Neural progenitor cell (in vitro differentiated cells): ENCODE measurements at regions not wholly inside any gene's neighbourhood (a gene's known extent, or its start where the extent isn't known, plus 50 kb on each side); places are given as distances from the start of the nearest gene placed in this dataset.

Source experiments
- DNase-seq: peaks from one replicate; pipeline ENCODE4 v3.0.0-alpha.2; 2016; ENCODE audit warnings: low spot score
- H2AFZ ChIP-seq: fragments of 200-600 bp; sonication (generic); replicated peaks from 2 replicates; pipeline ENCODE4 v1.6.1; 2016; ENCODE audit warnings: antibody characterized with exemption
- H3F3A ChIP-seq: fragments of 200-600 bp; sonication (generic); 2 replicates; pipeline ENCODE4 v1.6.1; 2016; ENCODE audit warnings: antibody characterized with exemption, low read depth
- H3K27ac ChIP-seq: fragments of 200-600 bp; sonication (generic); 2 replicates; pipeline ENCODE4 v1.5.1; 2016; ENCODE audit warnings: mild to moderate bottlenecking
- H3K27me3 ChIP-seq: fragments of 200-600 bp; sonication (generic); 2 replicates; pipeline ENCODE4 v1.6.1; 2016; ENCODE audit warnings: mild to moderate bottlenecking, moderate library complexity
- H3K36me3 ChIP-seq: fragments of 200-600 bp; sonication (generic); 2 replicates; pipeline ENCODE4 v1.5.1; 2016
- H3K4me1 ChIP-seq: fragments of 200-600 bp; sonication (generic); 2 replicates; pipeline ENCODE4 v1.6.1; 2016; ENCODE audit warnings: mixed run types
- H3K4me2 ChIP-seq: fragments of 200-600 bp; sonication (generic); 2 replicates; pipeline ENCODE4 v1.6.1; 2016
- H3K4me3 ChIP-seq: fragments of 200-600 bp; sonication (generic); 2 replicates; pipeline ENCODE4 v1.5.1; 2016
- H3K79me2 ChIP-seq: fragments of 200-600 bp; sonication (generic); 2 replicates; pipeline ENCODE4 v1.6.1; 2016; ENCODE audit warnings: low read depth
- H3K9ac ChIP-seq: fragments of 200-600 bp; sonication (generic); 2 replicates; pipeline ENCODE4 v1.6.1; 2016
- H3K9me3 ChIP-seq: fragments of 200-600 bp; sonication (generic); 2 replicates; pipeline ENCODE4 v1.5.1; 2016; ENCODE audit warnings: low read depth
- H4K20me1 ChIP-seq: fragments of 200-600 bp; sonication (generic); 2 replicates; pipeline ENCODE4 v1.6.1; 2016; ENCODE audit warnings: low read depth
- H3K27ac Mint-ChIP-seq: 3 replicates; pipeline ENCODE4 v1.8.0; 2021; ENCODE audit warnings: mixed read lengths
- H3K27me3 Mint-ChIP-seq: 2 replicates; pipeline ENCODE4 v1.8.0; 2022; ENCODE audit warnings: low read depth, mild to moderate bottlenecking, inconsistent platforms, moderate library complexity, mixed read lengths; ENCODE audit not compliant: insufficient read depth
- H3K36me3 Mint-ChIP-seq: 3 replicates; pipeline ENCODE4 v1.8.0; 2021; ENCODE audit warnings: mixed read lengths
- H3K4me1 Mint-ChIP-seq: 3 replicates; pipeline ENCODE4 v1.8.0; 2021; ENCODE audit warnings: mixed read lengths
- H3K4me3 Mint-ChIP-seq: 3 replicates; pipeline ENCODE4 v1.8.0; 2021; ENCODE audit warnings: mild to moderate bottlenecking, moderate library complexity, mixed read lengths
- H3K9me3 Mint-ChIP-seq: 3 replicates; pipeline ENCODE4 v1.8.0; 2020; ENCODE audit warnings: mixed read lengths
- EZH2 ChIP-seq: fragments of 200-600 bp; sonication (generic); IDR thresholded peaks from 2 replicates; pipeline ENCODE4 v1.6.1; 2017; ENCODE audit warnings: antibody characterized with exemption, mild to moderate bottlenecking, moderate library complexity
- EZH2phosphoT487 ChIP-seq: fragments of 200-600 bp; sonication (generic); IDR thresholded peaks from 2 replicates; pipeline ENCODE4 v1.6.1; 2017; ENCODE audit warnings: antibody characterized with exemption
- TF ChIP-seq, protein P1 (sequence below): fragments of 200-600 bp; sonication (generic); IDR thresholded peaks from 2 replicates; pipeline ENCODE4 v1.5.1; 2017; ENCODE audit warnings: antibody characterized with exemption, mild to moderate bottlenecking

- no peaks in the 10 kb centered on the region for H3K9me3 ChIP-seq
- H3F3A ChIP-seq = no peaks in the 10 kb centered on the region
- no peaks in the 10 kb centered on the region for H3K36me3 ChIP-seq
- Mint-ChIP-seq H3K36me3 (no peaks in the 10 kb centered on the region), H3K9me3 (no peaks in the 10 kb centered on the region), H3K27me3 (peaks cover 2% of the 10 kb centered on the region), H3K27ac (no peak overlapping the region), H3K4me1 (peaks cover 18% of the 10 kb centered on the region), H3K4me3 (no peak overlapping the region)
- no peak overlapping the region for H3K4me2 ChIP-seq
- no peaks in the 10 kb centered on the region for H4K20me1 ChIP-seq
- H3K27me3 ChIP-seq = no peaks in the 10 kb centered on the region
- no peak overlapping the region for H3K27ac ChIP-seq
- H3K9ac ChIP-seq = no peak overlapping the region
- no peak overlapping the region for H3K4me3 ChIP-seq
- DNase-seq = no peak
- no peaks in the 10 kb centered on the region for H3K79me2 ChIP-seq
- peaks cover 20% of the 10 kb centered on the region for H3K4me1 ChIP-seq
- H2AFZ ChIP-seq = no peak overlapping the region
- TF ChIP-seq, protein P1, sequence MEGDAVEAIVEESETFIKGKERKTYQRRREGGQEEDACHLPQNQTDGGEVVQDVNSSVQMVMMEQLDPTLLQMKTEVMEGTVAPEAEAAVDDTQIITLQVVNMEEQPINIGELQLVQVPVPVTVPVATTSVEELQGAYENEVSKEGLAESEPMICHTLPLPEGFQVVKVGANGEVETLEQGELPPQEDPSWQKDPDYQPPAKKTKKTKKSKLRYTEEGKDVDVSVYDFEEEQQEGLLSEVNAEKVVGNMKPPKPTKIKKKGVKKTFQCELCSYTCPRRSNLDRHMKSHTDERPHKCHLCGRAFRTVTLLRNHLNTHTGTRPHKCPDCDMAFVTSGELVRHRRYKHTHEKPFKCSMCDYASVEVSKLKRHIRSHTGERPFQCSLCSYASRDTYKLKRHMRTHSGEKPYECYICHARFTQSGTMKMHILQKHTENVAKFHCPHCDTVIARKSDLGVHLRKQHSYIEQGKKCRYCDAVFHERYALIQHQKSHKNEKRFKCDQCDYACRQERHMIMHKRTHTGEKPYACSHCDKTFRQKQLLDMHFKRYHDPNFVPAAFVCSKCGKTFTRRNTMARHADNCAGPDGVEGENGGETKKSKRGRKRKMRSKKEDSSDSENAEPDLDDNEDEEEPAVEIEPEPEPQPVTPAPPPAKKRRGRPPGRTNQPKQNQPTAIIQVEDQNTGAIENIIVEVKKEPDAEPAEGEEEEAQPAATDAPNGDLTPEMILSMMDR = no peak
- no peak for TF ChIP-seq EZH2phosphoT487
- no peak for TF ChIP-seq EZH2
These were observed 65.7 kb downstream of the TMEM30B start for GRCh38 chr14:61215222-61216020.

DNA sequence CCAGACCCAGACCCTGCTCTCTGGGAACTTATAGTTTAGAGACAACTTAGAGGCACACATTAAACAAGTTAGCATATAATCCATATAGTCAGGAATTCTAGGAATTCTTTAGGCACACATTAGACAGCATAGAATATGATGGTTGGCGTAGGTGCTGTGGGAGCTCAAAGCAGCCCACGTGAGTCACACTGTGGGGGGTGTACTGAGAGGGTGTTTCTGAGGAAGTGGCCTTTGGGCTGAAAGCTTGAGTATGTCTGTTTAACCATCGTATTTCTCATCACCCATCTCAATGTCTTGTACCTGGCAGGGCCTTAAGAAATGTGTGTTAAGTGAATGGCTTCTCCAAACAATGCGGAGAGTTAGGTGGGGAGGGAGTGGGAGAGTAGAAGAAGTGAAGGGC lies 67.2 kb downstream of the TMEM30B start:
- Histone ChIP-seq H2AFZ (no peak overlapping the region), H3K36me3 (no peaks in the 10 kb centered on the region), H3K79me2 (no peaks in the 10 kb centered on the region), H3K4me1 (peaks cover 8% of the 10 kb centered on the region), H3K27ac (no peak overlapping the region), H3K9me3 (no peaks in the 10 kb centered on the region), H3K4me3 (no peak overlapping the region), H3K4me2 (no peak overlapping the region), H3K27me3 (no peaks in the 10 kb centered on the region), H3F3A (no peaks in the 10 kb centered on the region), H3K9ac (no peak overlapping the region), H4K20me1 (no peaks in the 10 kb centered on the region)
- H3K36me3 Mint-ChIP-seq = no peaks in the 10 kb centered on the region
- H3K27ac Mint-ChIP-seq = no peak overlapping the region
- H3K4me1 Mint-ChIP-seq = peaks cover 9% of the 10 kb centered on the region
- peaks cover 2% of the 10 kb centered on the region for H3K27me3 Mint-ChIP-seq
- no peaks in the 10 kb centered on the region for H3K9me3 Mint-ChIP-seq
- no peak for TF ChIP-seq EZH2phosphoT487
- TF ChIP-seq, protein P1 = no peak
- no peak for TF ChIP-seq EZH2
- no peak overlapping the region for H3K4me3 Mint-ChIP-seq
- no peak for DNase-seq

DNA sequence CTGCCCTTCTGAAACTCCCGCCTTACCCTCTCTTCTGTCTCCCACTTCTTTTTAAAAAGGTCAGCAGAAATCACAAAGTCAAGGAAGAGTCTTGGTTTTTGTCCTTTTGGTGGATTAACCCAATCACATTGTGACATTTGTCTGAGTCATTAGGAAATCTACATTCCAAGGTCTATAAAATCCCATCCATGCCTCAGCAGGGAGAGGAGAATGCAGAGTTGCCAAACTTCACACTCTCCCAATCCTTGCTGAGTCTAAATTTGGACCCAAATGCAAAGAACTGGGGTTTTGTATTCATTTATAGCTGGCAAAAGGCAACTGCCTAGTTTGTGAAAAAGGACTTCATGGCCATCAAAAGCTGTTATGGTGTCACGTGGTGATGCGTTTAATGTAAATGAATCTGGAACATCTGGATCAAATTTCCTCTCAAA lies 67.9 kb downstream of the TMEM30B start:
- no peak overlapping the region for H2AFZ ChIP-seq
- no peak overlapping the region for H3K27ac ChIP-seq

DNA sequence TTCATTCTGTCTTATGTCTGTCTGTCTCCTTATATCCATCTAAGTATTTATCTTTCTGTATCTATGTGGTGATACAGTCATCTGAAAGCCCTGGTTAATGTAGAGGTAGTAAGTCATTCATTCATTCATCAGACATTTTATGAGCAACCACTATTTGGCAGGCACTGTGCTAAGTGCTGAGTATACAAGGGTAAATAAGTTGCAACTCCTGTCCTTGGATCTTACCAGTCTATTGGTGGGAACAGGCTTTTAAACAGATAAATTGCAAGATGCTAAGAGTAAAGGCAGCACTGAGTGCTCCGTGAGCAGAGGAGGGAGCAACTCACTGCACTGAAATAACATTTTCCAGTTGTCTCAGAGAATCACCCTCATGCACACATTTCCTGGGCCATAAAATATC lies 68.6 kb downstream of the TMEM30B start:
- H3K36me3 Mint-ChIP-seq = no peaks in the 10 kb centered on the region

More for the DNA sequence above, 67.9 kb downstream of the TMEM30B start:
- Histone ChIP-seq H3K9ac (no peak overlapping the region), H3K4me3 (no peak overlapping the region), H4K20me1 (no peaks in the 10 kb centered on the region), H3K9me3 (no peaks in the 10 kb centered on the region), H3K36me3 (no peaks in the 10 kb centered on the region), H3K4me2 (no peak overlapping the region), H3K79me2 (no peaks in the 10 kb centered on the region), H3F3A (no peaks in the 10 kb centered on the region), H3K4me1 (peaks cover under 1% of the 10 kb centered on the region), H3K27me3 (no peaks in the 10 kb centered on the region)
- no peak for DNase-seq
- H3K27ac Mint-ChIP-seq = no peak overlapping the region
- TF ChIP-seq EZH2phosphoT487 = no peak
- no peak for TF ChIP-seq EZH2
- no peaks in the 10 kb centered on the region for H3K9me3 Mint-ChIP-seq
- H3K4me3 Mint-ChIP-seq = no peak overlapping the region
- H3K4me1 Mint-ChIP-seq = peaks cover 5% of the 10 kb centered on the region
- no peaks in the 10 kb centered on the region for H3K36me3 Mint-ChIP-seq
- H3K27me3 Mint-ChIP-seq = peaks cover 2% of the 10 kb centered on the region

More for the DNA sequence above, 68.6 kb downstream of the TMEM30B start:
- Histone ChIP-seq H3K79me2 (no peaks in the 10 kb centered on the region), H3K9ac (no peak overlapping the region), H3K4me3 (no peak overlapping the region), H3K27me3 (no peaks in the 10 kb centered on the region), H2AFZ (no peak overlapping the region), H4K20me1 (no peaks in the 10 kb centered on the region), H3K4me2 (no peak overlapping the region), H3F3A (no peaks in the 10 kb centered on the region), H3K36me3 (no peaks in the 10 kb centered on the region), H3K27ac (no peak overlapping the region), H3K4me1 (no peaks in the 10 kb centered on the region), H3K9me3 (no peaks in the 10 kb centered on the region)
- no peak overlapping the region for H3K4me3 Mint-ChIP-seq
- H3K27ac Mint-ChIP-seq = no peak overlapping the region
- peaks cover 5% of the 10 kb centered on the region for H3K4me1 Mint-ChIP-seq
- TF ChIP-seq EZH2 = no peak
- TF ChIP-seq EZH2phosphoT487 = no peak
- TF ChIP-seq, protein P1 = no peak
- no peak for DNase-seq
- H3K27me3 Mint-ChIP-seq = peaks cover 2% of the 10 kb centered on the region
- H3K9me3 Mint-ChIP-seq = no peaks in the 10 kb centered on the region
